Neural cell (in vitro differentiated cells): ENCODE measurements at regions not wholly inside any gene's neighbourhood (a gene's known extent, or its start where the extent isn't known, plus 50 kb on each side); places are given as distances from the start of the nearest gene placed in this dataset.

Experiments
- H2AFZ ChIP-seq: fragments of 200-600, 300-800 bp; sonication (generic), shearing (Covaris generic); 2 replicates; pipeline ENCODE4 v1.6.0; 2014; ENCODE audit warnings: low read depth, mild to moderate bottlenecking, antibody characterized with exemption, low read length, moderate library complexity
- H3F3A ChIP-seq: fragments of 200-600 bp; shearing (Covaris generic); 2 replicates; pipeline ENCODE4 v1.6.1; 2016; ENCODE audit warnings: mild to moderate bottlenecking, moderate library complexity, mixed read lengths, antibody characterized with exemption, low read length; ENCODE audit not compliant: insufficient read depth, poor library complexity, severe bottlenecking
- H3K27ac ChIP-seq: fragments of 200-600, 300-800 bp; sonication (generic), shearing (Covaris generic); 2 replicates; pipeline ENCODE4 v1.5.1; 2014; ENCODE audit warnings: mild to moderate bottlenecking, low read length, moderate library complexity
- H3K27me3 ChIP-seq: fragments of 300-800, 200-600 bp; sonication (generic), shearing (Covaris generic); 2 replicates; pipeline ENCODE4 v1.6.0; 2014; ENCODE audit warnings: mild to moderate bottlenecking, low read depth, low read length, moderate library complexity; ENCODE audit not compliant: insufficient read depth
- H3K36me3 ChIP-seq: fragments of 300-800, 200-600 bp; sonication (generic), shearing (Covaris generic); 2 replicates; pipeline ENCODE4 v1.5.1; 2014; ENCODE audit warnings: mild to moderate bottlenecking, antibody characterized with exemption, low read length, moderate library complexity; ENCODE audit not compliant: insufficient read depth
- H3K4me2 ChIP-seq: fragments of 300-800, 200-600 bp; sonication (generic), shearing (Covaris generic); 2 replicates; pipeline ENCODE4 v1.6.0; 2014; ENCODE audit warnings: mild to moderate bottlenecking, low read length
- H3K4me3 ChIP-seq: fragments of 300-800, 200-600 bp; sonication (generic), shearing (Covaris generic); 2 replicates; pipeline ENCODE4 v1.5.1; 2014; ENCODE audit warnings: mild to moderate bottlenecking, low read length, moderate library complexity
- H3K79me2 ChIP-seq: fragments of 200-600 bp; shearing (Covaris generic); replicated peaks from 2 replicates; pipeline ENCODE4 v1.6.0; 2014; ENCODE audit warnings: mild to moderate bottlenecking, low read length, moderate library complexity; ENCODE audit not compliant: insufficient read depth
- H3K9ac ChIP-seq: fragments of 300-800, 200-600 bp; sonication (generic), shearing (Covaris generic); 2 replicates; pipeline ENCODE4 v1.6.1; 2016; ENCODE audit warnings: mild to moderate bottlenecking, low read length, mixed read lengths
- H3K9me2 ChIP-seq: fragments of 200-600 bp; shearing (Covaris generic); 2 replicates; pipeline ENCODE4 v1.6.1; 2016; ENCODE audit warnings: mild to moderate bottlenecking, low read length, mixed read lengths; ENCODE audit not compliant: insufficient read depth
- H3K9me3 ChIP-seq: fragments of 200-600, 300-800 bp; sonication (generic), shearing (Covaris generic); 2 replicates; pipeline ENCODE4 v1.6.1; 2016; ENCODE audit warnings: mild to moderate bottlenecking, mixed run types, low read length, moderate library complexity, mixed read lengths
- H4K20me1 ChIP-seq: fragments of 200-600 bp; shearing (Covaris generic); 2 replicates; pipeline ENCODE4 v1.6.1; 2016; ENCODE audit warnings: mild to moderate bottlenecking, mixed run types; ENCODE audit not compliant: insufficient read depth
- EP300 ChIP-seq: fragments of 450-650 bp; conservative IDR thresholded peaks from 2 replicates; pipeline ENCODE4 v1.6.1; 2014; ENCODE audit warnings: antibody characterized with exemption, mild to moderate bottlenecking, moderate library complexity; ENCODE audit not compliant: poor library complexity, severe bottlenecking
- EZH2 ChIP-seq: fragments of 200-600, 300-800 bp; shearing (Covaris generic), sonication (generic); IDR thresholded peaks from 2 replicates; pipeline ENCODE4 v1.6.1; 2014; ENCODE audit warnings: antibody characterized with exemption, low read length, borderline replicate concordance, mild to moderate bottlenecking; ENCODE audit not compliant: insufficient read depth, poor library complexity, severe bottlenecking
- MXI1 ChIP-seq: fragments of 450-650 bp; conservative IDR thresholded peaks from 2 replicates; pipeline ENCODE4 v1.6.1; 2014; ENCODE audit warnings: antibody characterized with exemption, mild to moderate bottlenecking; ENCODE audit not compliant: poor library complexity, severe bottlenecking
- POLR2AphosphoS5 ChIP-seq: IDR thresholded peaks from 2 replicates; pipeline ENCODE4 v1.6.1; 2012
- RAD21 ChIP-seq: fragments of 450-650 bp; conservative IDR thresholded peaks from 2 replicates; pipeline ENCODE4 v1.6.1; 2014; ENCODE audit warnings: antibody characterized with exemption, mild to moderate bottlenecking, moderate library complexity
- SMC3 ChIP-seq: fragments of 450-650 bp; conservative IDR thresholded peaks from 2 replicates; pipeline ENCODE4 v1.6.1; 2014; ENCODE audit warnings: antibody characterized with exemption, mild to moderate bottlenecking, moderate library complexity; ENCODE audit not compliant: poor library complexity
- TAF1 ChIP-seq: IDR thresholded peaks from 2 replicates; pipeline ENCODE4 v1.6.1; 2012; ENCODE audit warnings: low read depth
- TF ChIP-seq, protein P1 (sequence below): fragments of 450-650 bp; IDR thresholded peaks from 2 replicates; pipeline ENCODE4 v1.5.1; 2014; ENCODE audit warnings: antibody characterized with exemption, mild to moderate bottlenecking, moderate library complexity; ENCODE audit not compliant: poor library complexity, severe bottlenecking
- TF ChIP-seq, protein P2 (sequence below): IDR thresholded peaks from 2 replicates; pipeline ENCODE4 v1.6.1; 2012; ENCODE audit warnings: borderline replicate concordance

DNA sequence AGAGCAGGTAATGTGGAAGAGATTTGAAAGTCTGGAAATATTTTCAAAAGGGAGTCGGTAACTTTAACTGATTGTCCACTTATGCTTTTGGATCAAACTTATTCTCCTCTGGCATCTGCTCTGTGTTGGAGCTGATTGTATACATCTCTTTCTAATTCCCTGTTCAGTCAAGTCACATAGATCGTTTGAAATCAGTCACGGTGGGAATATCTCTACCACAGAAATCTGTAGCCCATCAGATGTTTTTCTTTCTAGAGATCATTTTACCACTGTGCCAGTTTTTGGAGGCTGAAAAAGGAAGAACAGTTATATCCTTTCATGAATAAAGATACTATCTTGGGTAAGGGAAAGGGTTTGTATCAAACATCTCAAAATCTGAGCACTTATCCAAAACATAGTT lies 1853.3 kb downstream of the EFNA5 start:
- Histone ChIP-seq H4K20me1 (no peaks in the 10 kb centered on the region), H2AFZ (no peak overlapping the region), H3K4me2 (no peak overlapping the region), H3K9me2 (no peaks in the 10 kb centered on the region), H3K9me3 (no peaks in the 10 kb centered on the region), H3K9ac (no peak overlapping the region), H3K36me3 (no peaks in the 10 kb centered on the region), H3K4me3 (no peak overlapping the region), H3F3A (no peaks in the 10 kb centered on the region), H3K27me3 (no peaks in the 10 kb centered on the region), H3K79me2 (no peaks in the 10 kb centered on the region), H3K27ac (no peak overlapping the region)
- TF ChIP-seq TAF1 (no peak), RAD21 (no peak), MXI1 (no peak), EP300 (no peak), EZH2 (no peak), SMC3 (no peak), POLR2AphosphoS5 (no peak)
- TF ChIP-seq, protein P1, sequence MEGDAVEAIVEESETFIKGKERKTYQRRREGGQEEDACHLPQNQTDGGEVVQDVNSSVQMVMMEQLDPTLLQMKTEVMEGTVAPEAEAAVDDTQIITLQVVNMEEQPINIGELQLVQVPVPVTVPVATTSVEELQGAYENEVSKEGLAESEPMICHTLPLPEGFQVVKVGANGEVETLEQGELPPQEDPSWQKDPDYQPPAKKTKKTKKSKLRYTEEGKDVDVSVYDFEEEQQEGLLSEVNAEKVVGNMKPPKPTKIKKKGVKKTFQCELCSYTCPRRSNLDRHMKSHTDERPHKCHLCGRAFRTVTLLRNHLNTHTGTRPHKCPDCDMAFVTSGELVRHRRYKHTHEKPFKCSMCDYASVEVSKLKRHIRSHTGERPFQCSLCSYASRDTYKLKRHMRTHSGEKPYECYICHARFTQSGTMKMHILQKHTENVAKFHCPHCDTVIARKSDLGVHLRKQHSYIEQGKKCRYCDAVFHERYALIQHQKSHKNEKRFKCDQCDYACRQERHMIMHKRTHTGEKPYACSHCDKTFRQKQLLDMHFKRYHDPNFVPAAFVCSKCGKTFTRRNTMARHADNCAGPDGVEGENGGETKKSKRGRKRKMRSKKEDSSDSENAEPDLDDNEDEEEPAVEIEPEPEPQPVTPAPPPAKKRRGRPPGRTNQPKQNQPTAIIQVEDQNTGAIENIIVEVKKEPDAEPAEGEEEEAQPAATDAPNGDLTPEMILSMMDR = no peak
- TF ChIP-seq, protein P2, sequence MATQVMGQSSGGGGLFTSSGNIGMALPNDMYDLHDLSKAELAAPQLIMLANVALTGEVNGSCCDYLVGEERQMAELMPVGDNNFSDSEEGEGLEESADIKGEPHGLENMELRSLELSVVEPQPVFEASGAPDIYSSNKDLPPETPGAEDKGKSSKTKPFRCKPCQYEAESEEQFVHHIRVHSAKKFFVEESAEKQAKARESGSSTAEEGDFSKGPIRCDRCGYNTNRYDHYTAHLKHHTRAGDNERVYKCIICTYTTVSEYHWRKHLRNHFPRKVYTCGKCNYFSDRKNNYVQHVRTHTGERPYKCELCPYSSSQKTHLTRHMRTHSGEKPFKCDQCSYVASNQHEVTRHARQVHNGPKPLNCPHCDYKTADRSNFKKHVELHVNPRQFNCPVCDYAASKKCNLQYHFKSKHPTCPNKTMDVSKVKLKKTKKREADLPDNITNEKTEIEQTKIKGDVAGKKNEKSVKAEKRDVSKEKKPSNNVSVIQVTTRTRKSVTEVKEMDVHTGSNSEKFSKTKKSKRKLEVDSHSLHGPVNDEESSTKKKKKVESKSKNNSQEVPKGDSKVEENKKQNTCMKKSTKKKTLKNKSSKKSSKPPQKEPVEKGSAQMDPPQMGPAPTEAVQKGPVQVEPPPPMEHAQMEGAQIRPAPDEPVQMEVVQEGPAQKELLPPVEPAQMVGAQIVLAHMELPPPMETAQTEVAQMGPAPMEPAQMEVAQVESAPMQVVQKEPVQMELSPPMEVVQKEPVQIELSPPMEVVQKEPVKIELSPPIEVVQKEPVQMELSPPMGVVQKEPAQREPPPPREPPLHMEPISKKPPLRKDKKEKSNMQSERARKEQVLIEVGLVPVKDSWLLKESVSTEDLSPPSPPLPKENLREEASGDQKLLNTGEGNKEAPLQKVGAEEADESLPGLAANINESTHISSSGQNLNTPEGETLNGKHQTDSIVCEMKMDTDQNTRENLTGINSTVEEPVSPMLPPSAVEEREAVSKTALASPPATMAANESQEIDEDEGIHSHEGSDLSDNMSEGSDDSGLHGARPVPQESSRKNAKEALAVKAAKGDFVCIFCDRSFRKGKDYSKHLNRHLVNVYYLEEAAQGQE = no peak

DNA sequence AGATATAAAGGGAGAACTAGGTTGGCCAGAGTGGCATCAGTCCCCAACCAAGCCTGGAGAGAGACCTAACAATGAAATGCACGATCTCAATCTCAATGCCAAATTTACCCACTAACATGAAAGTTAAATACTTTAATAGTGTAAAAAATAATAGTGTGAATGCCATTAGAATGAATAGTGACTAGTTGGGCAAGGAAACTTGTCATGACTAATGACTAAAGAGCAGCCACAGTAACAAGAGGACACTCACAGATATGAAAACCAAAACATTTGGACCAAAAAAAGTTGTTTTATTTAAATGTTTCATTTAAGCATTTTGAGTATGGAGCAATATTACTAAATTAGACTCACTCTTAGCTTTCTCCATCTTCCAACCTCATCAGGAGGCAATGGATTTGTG lies 1853.8 kb downstream of the EFNA5 start:
- no peaks in the 10 kb centered on the region for H3K9me2 ChIP-seq
- H3K27ac ChIP-seq = no peak overlapping the region
- H3K27me3 ChIP-seq = no peaks in the 10 kb centered on the region
- no peaks in the 10 kb centered on the region for H3F3A ChIP-seq
- no peak overlapping the region for H3K9ac ChIP-seq
- H3K4me3 ChIP-seq = no peak overlapping the region
- H3K4me2 ChIP-seq = no peak overlapping the region
- H3K36me3 ChIP-seq = no peaks in the 10 kb centered on the region
- no peaks in the 10 kb centered on the region for H4K20me1 ChIP-seq
- H3K79me2 ChIP-seq = no peaks in the 10 kb centered on the region
- TF ChIP-seq, protein P1 = no peak
- no peak for TF ChIP-seq TAF1
- TF ChIP-seq SMC3 = no peak
- TF ChIP-seq RAD21 = no peak
- TF ChIP-seq EP300 = no peak
- TF ChIP-seq, protein P2 = no peak
- TF ChIP-seq POLR2AphosphoS5 = no peak
- TF ChIP-seq MXI1 = no peak
- H2AFZ ChIP-seq = no peak overlapping the region
- H3K9me3 ChIP-seq = no peaks in the 10 kb centered on the region
